KMS-11 (cell line): ENCODE measurements at regions not wholly inside any gene's neighbourhood (a gene's known extent, or its start where the extent isn't known, plus 50 kb on each side); places are given as distances from the start of the nearest gene placed in this dataset.
A peak's percentile ranks its signal among the peaks of the same experiment; 100 is the strongest.

Experiments
- H2AFZ ChIP-seq: fragments of 200-600 bp; sonication (generic); 2 replicates; pipeline ENCODE4 v1.6.1; 2016; ENCODE audit warnings: antibody characterized with exemption, mixed run types, low read depth
- H3K27ac ChIP-seq: fragments of 200-600 bp; sonication (generic); 2 replicates; pipeline ENCODE4 v1.6.1; 2016; ENCODE audit warnings: mild to moderate bottlenecking, mixed run types
- H3K27me3 ChIP-seq: fragments of 200-600 bp; sonication (generic); 2 replicates; pipeline ENCODE4 v1.6.1; 2017; ENCODE audit warnings: mild to moderate bottlenecking, low read depth, mixed run types, moderate library complexity; ENCODE audit not compliant: insufficient read depth
- H3K36me3 ChIP-seq: fragments of 200-600 bp; sonication (generic); 2 replicates; pipeline ENCODE4 v1.6.1; 2017; ENCODE audit warnings: mild to moderate bottlenecking, mixed run types; ENCODE audit not compliant: insufficient read depth
- H3K4me1 ChIP-seq: fragments of 200-600 bp; sonication (generic); 2 replicates; pipeline ENCODE4 v1.6.1; 2016; ENCODE audit warnings: mild to moderate bottlenecking, low read depth, mixed run types; ENCODE audit not compliant: poor library complexity, severe bottlenecking
- H3K4me2 ChIP-seq: fragments of 200-600 bp; sonication (generic); 2 replicates; pipeline ENCODE4 v1.7.0; 2016; ENCODE audit warnings: mild to moderate bottlenecking, mixed run types
- H3K4me3 ChIP-seq: fragments of 200-600 bp; sonication (generic); IDR thresholded peaks from 2 replicates; pipeline ENCODE4 v1.6.1; 2017; ENCODE audit warnings: low read depth, low read length, mixed read lengths; ENCODE audit not compliant: insufficient read depth
- H3K79me2 ChIP-seq: fragments of 200-600 bp; sonication (generic); 2 replicates; pipeline ENCODE4 v1.6.1; 2016; ENCODE audit warnings: low read depth, mixed run types; ENCODE audit not compliant: insufficient read depth
- H3K9ac ChIP-seq: fragments of 200-600 bp; sonication (generic); 2 replicates; pipeline ENCODE4 v1.6.1; 2016; ENCODE audit warnings: mild to moderate bottlenecking, mixed run types
- H4K20me1 ChIP-seq: fragments of 200-600 bp; sonication (generic); 2 replicates; pipeline ENCODE4 v1.6.1; 2016; ENCODE audit warnings: mild to moderate bottlenecking, mixed run types; ENCODE audit not compliant: insufficient read depth
- CTCF ChIP-seq: fragments of 200-600 bp; sonication (generic); conservative IDR thresholded peaks from 2 replicates; pipeline ENCODE4 v1.6.1; 2017; ENCODE audit warnings: low read depth, mild to moderate bottlenecking, antibody characterized with exemption, low read length, moderate library complexity, mixed read lengths

DNA sequence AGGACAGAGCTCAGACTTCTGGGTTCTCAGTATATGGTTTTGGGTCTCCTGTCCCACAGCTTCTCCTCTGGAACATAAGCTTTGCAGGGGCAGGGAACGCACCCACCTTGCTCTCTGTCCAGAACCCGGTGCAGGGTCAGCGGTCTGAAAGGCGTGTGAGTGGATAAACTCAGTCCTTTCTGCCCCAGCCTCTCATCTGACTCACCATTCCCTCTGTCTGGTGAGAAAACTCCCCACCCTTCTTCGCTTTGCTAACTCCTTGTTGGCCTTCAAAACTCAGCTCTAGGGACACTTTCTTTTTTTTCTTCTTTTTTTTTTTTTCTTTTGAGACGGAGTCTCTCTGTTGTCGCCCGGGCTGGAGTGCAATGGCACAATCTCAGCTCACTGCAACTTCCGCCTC is 68.9 kb upstream of the NUP50 start:
- Histone ChIP-seq H3K4me1 (no peaks in the 10 kb centered on the region), H3K36me3 (no peaks in the 10 kb centered on the region), H3K79me2 (no peaks in the 10 kb centered on the region), H3K4me2 (no peak overlapping the region), H3K27me3 (peaks cover 52% of the 10 kb centered on the region; the same call in 1 of the 2 replicates), H3K4me3 (no peak overlapping the region), H3K27ac (no peak overlapping the region), H3K9ac (no peak overlapping the region), H4K20me1 (no peaks in the 10 kb centered on the region), H2AFZ (no peak overlapping the region)
- no peak for TF ChIP-seq CTCF

DNA sequence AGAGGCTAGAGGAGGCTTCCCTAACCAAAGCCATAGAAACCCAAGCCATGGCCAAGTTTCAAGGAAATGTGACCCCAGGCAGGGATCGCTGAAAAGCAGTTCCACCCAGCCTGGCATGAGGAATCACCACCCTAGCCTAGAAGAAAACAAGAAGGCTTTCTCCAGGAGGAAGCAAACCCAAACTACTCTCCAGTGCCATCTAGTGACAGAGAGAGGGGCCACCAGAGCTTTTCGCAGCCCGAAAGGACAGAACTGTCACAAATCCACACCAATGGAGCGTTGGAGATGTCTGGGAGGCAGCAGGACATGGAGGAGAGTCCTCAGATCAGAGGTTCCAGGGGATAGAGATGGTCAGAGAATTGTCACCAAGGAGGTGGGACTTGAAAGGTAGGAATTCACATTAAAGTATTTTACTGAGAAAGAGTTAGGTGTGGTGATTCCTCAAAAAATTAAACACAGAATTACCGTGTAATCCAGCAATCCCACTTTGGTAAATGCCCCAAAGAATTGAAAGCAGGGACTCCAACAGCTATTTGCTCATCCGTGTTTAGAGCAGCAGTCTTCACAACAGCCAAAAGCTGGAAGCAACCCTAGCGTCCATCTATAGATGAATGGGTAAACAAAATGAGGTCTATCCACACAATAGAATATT is 67.3 kb upstream of the NUP50 start:
- no peaks in the 10 kb centered on the region for H3K79me2 ChIP-seq
- no peaks in the 10 kb centered on the region for H4K20me1 ChIP-seq
- no peak overlapping the region for H2AFZ ChIP-seq
- no peak overlapping the region for H3K27ac ChIP-seq
- H3K27me3 ChIP-seq: peaks cover 42% of the 10 kb centered on the region; the same call in 1 of the 2 replicates
- H3K36me3 ChIP-seq: no peaks in the 10 kb centered on the region
- no peaks in the 10 kb centered on the region for H3K4me1 ChIP-seq
- TF ChIP-seq CTCF: peak; percentile 81
- H3K9ac ChIP-seq: no peak overlapping the region
- no peak overlapping the region for H3K4me3 ChIP-seq
- H3K4me2 ChIP-seq: no peak overlapping the region

- Histone ChIP-seq H2AFZ (no peak overlapping the region), H3K4me1 (no peaks in the 10 kb centered on the region), H3K79me2 (no peaks in the 10 kb centered on the region), H3K27me3 (peaks cover 36% of the 10 kb centered on the region; the same call in 1 of the 2 replicates), H4K20me1 (no peaks in the 10 kb centered on the region), H3K4me2 (no peak overlapping the region), H3K27ac (no peak overlapping the region), H3K36me3 (no peaks in the 10 kb centered on the region), H3K4me3 (no peak overlapping the region), H3K9ac (no peak overlapping the region)
- TF ChIP-seq CTCF: no peak
Observed at GRCh38 chr22:45097061-45097460, 66.7 kb upstream of the NUP50 start.

- TF ChIP-seq CTCF: no peak
Observed at GRCh38 chr22:45098056-45098455, 65.7 kb upstream of the NUP50 start.

More at GRCh38 chr22:45098056-45098455, 65.7 kb upstream of the NUP50 start:
- Histone ChIP-seq H2AFZ (no peak overlapping the region), H3K4me3 (no peak overlapping the region), H3K79me2 (no peaks in the 10 kb centered on the region), H3K9ac (no peak overlapping the region), H3K27ac (no peak overlapping the region), H4K20me1 (no peaks in the 10 kb centered on the region), H3K36me3 (no peaks in the 10 kb centered on the region), H3K27me3 (peaks cover 27% of the 10 kb centered on the region; the same call in 1 of the 2 replicates), H3K4me2 (no peak overlapping the region), H3K4me1 (no peaks in the 10 kb centered on the region)
